Keratinocyte (primary cell): ENCODE measurements at regions not wholly inside any gene's neighbourhood (a gene's known extent, or its start where the extent isn't known, plus 50 kb on each side); places are given as distances from the start of the nearest gene placed in this dataset.

Source experiments
- DNase-seq: peaks from one replicate; pipeline ENCODE4 v3.0.0-alpha.2; 2011; ENCODE audit warnings: low read depth, missing footprints, low spot score
- FAIRE-seq: peaks from 2 replicates; lab custom pipeline; 2011; peaks lifted over from hg19 to GRCh38; lab: Jason Lieb, UNC
- H2AFZ ChIP-seq: 2 replicates; pipeline ENCODE4 v1.6.0; 2012; ENCODE audit warnings: low read length, control low read depth, inconsistent platforms; ENCODE audit not compliant: control insufficient read depth
- H3K27ac ChIP-seq: 2 replicates; pipeline ENCODE4 v1.5.1; 2011; ENCODE audit warnings: low read length; ENCODE audit not compliant: control insufficient read depth, insufficient read depth
- H3K27me3 ChIP-seq: 3 replicates; pipeline ENCODE4 v1.6.0; 2011; ENCODE audit warnings: low read length; ENCODE audit not compliant: control insufficient read depth, insufficient read depth; ENCODE audit errors: extremely low read depth
- H3K36me3 ChIP-seq, 2 experiments: 2 replicates in 1 of 2; 3 replicates in 1 of 2; pipeline ENCODE4 v1.5.1; 2011; ENCODE audit warnings: low read length in 2 of 2, mild to moderate bottlenecking in 1 of 2; ENCODE audit not compliant: control insufficient read depth in 2 of 2, insufficient read depth in 2 of 2; ENCODE audit errors: extremely low read depth in 1 of 2
- H3K4me1 ChIP-seq: 3 replicates; pipeline ENCODE4 v1.5.1; 2011; ENCODE audit warnings: low read length; ENCODE audit not compliant: control insufficient read depth, insufficient read depth; ENCODE audit errors: extremely low read depth
- H3K4me2 ChIP-seq: 3 replicates; pipeline ENCODE4 v1.6.0; 2011; ENCODE audit warnings: low read depth, low read length; ENCODE audit not compliant: control insufficient read depth, insufficient read depth; ENCODE audit errors: extremely low read depth
- H3K4me3 ChIP-seq, 3 experiments: fragments of 200-600 bp in 1 of 3; sonication (generic) in 1 of 3; 2 replicates in 2 of 3; 3 replicates in 1 of 3; pipeline ENCODE4 v1.5.1; 2011 to 2016; ENCODE audit warnings: low read length in 3 of 3, mild to moderate bottlenecking in 3 of 3, control low read depth in 2 of 3, inconsistent platforms in 1 of 3, low read depth in 1 of 3, mixed read lengths in 1 of 3, mixed run types in 1 of 3, moderate library complexity in 1 of 3; ENCODE audit not compliant: control insufficient read depth in 2 of 3, insufficient read depth in 2 of 3; ENCODE audit errors: extremely low read depth in 1 of 3
- H3K79me2 ChIP-seq: 2 replicates; pipeline ENCODE4 v1.6.0; 2012; ENCODE audit warnings: low read length; ENCODE audit not compliant: control insufficient read depth, insufficient read depth
- H3K9ac ChIP-seq: 3 replicates; pipeline ENCODE4 v1.6.0; 2011; ENCODE audit warnings: low read length; ENCODE audit not compliant: control insufficient read depth, insufficient read depth; ENCODE audit errors: extremely low read depth
- H3K9me1 ChIP-seq: 3 replicates; pipeline ENCODE4 v1.6.0; 2011; ENCODE audit warnings: low read length; ENCODE audit not compliant: control insufficient read depth, insufficient read depth; ENCODE audit errors: extremely low read depth
- H3K9me3 ChIP-seq: 2 replicates; pipeline ENCODE4 v1.5.1; 2012; ENCODE audit warnings: low read depth, low read length; ENCODE audit not compliant: control insufficient read depth
- H4K20me1 ChIP-seq: 3 replicates; pipeline ENCODE4 v1.6.0; 2011; ENCODE audit warnings: low read length; ENCODE audit not compliant: control insufficient read depth, insufficient read depth; ENCODE audit errors: extremely low read depth
- CTCF ChIP-seq, 3 experiments: IDR thresholded peaks in 1 of 3; conservative IDR thresholded peaks in 1 of 3; optimal IDR thresholded peaks in 1 of 3; 2 replicates in 2 of 3; 3 replicates in 1 of 3; pipeline versions ENCODE3 to v1.5.1; 2011; ENCODE audit warnings: low read length in 3 of 3, mild to moderate bottlenecking in 3 of 3, moderate library complexity in 2 of 3, control low read depth in 1 of 3, inconsistent platforms in 1 of 3; ENCODE audit not compliant: insufficient read depth in 2 of 3; ENCODE audit errors: extremely low read depth in 1 of 3
- EZH2 ChIP-seq: IDR thresholded peaks from one replicate; pipeline ENCODE4 v1.6.1; 2012; ENCODE audit warnings: inconsistent platforms, mild to moderate bottlenecking, low read length, moderate library complexity
- dilution Hi-C: fragments of 300-500 bp; cut with MboI; formaldehyde crosslinking; loops from one replicate; pipeline ENCODE4 v1.7.0; 2020; ENCODE audit warnings: low sequenced_read_pairs; ENCODE audit not compliant: extremely low pct_ligation_motif_present

- H2AFZ ChIP-seq = no peak overlapping the region
- H3K4me3 ChIP-seq = no peak overlapping the region
- no peaks in the 10 kb centered on the region for H3K9me1 ChIP-seq
- DNase-seq (no peak), FAIRE-seq (no peak)
- dilution Hi-C loops = no loop called here
- no peak overlapping the region for H3K27ac ChIP-seq
- H3K4me1 ChIP-seq = peaks cover 6% of the 10 kb centered on the region
- H3K27me3 ChIP-seq = peaks cover 29% of the 10 kb centered on the region
- no peaks in the 10 kb centered on the region for H3K79me2 ChIP-seq
- H4K20me1 ChIP-seq = no peaks in the 10 kb centered on the region
- no peak overlapping the region for H3K9ac ChIP-seq
- H3K36me3 ChIP-seq = no peaks in the 10 kb centered on the region
- TF ChIP-seq CTCF (optimal IDR thresholded peaks at IDR 0.05 in 1 of 3, IDR thresholded peaks at IDR 0.05 in 1 of 3, conservative IDR thresholded peaks at IDR 0.05 in 1 of 3; ENCODE audit: extremely low read depth in 1 of 3, insufficient read depth in 2 of 3, low read length in 3 of 3) (no peak), EZH2 (no peak)
- no peaks in the 10 kb centered on the region for H3K9me3 ChIP-seq
- no peak overlapping the region for H3K4me2 ChIP-seq
Observed at GRCh38 chr16:87552072-87552718, 50.1 kb upstream of the JPH3 start.

- H3K27me3 ChIP-seq = peaks cover 22% of the 10 kb centered on the region
- dilution Hi-C loops = no loop called here
- no peak overlapping the region for H2AFZ ChIP-seq
- FAIRE-seq = no peak
- no peaks in the 10 kb centered on the region for H3K9me3 ChIP-seq
- DNase-seq = no peak
- H3K79me2 ChIP-seq = no peaks in the 10 kb centered on the region
- H3K36me3 ChIP-seq = no peaks in the 10 kb centered on the region
- H3K9me1 ChIP-seq = no peaks in the 10 kb centered on the region
- TF ChIP-seq EZH2 (no peak), CTCF (optimal IDR thresholded peaks at IDR 0.05 in 1 of 3, IDR thresholded peaks at IDR 0.05 in 1 of 3, conservative IDR thresholded peaks at IDR 0.05 in 1 of 3; ENCODE audit: extremely low read depth in 1 of 3, insufficient read depth in 2 of 3, low read length in 3 of 3) (no peak)
- H3K4me1 ChIP-seq = peaks cover 6% of the 10 kb centered on the region
- H3K27ac ChIP-seq = no peak overlapping the region
- H4K20me1 ChIP-seq = no peaks in the 10 kb centered on the region
- no peak overlapping the region for H3K4me2 ChIP-seq
- no peak overlapping the region for H3K9ac ChIP-seq
- H3K4me3 ChIP-seq = no peak overlapping the region
Observed at GRCh38 chr16:87551487-87551886, 50.8 kb upstream of the JPH3 start.
